Upper lobe of left lung (tissue), 6 donors: ENCODE measurements at regions not wholly inside any gene's neighbourhood (a gene's known extent, or its start where the extent isn't known, plus 50 kb on each side); places are given as distances from the start of the nearest gene placed in this dataset.

ENCODE experiments used
- ATAC-seq, 2 donors: fragments of 200-7000 bp; cut with Tn5 transposase; one replicate each; pipeline ENCODE4 v1.9.1; 2022; ENCODE audit warnings: mild to moderate bottlenecking in 2 of 2, moderate library complexity in 2 of 2; ENCODE audit not compliant: low FRiP score in 2 of 2
- DNase-seq, 2 donors: peaks; one replicate each; pipeline ENCODE4 v3.0.0-alpha.2; 2019 to 2020
- H3K27ac ChIP-seq, 4 donors: fragments of 200-600 bp; sonication (generic); one replicate each; pipeline ENCODE4 v1.5.1; 2016 to 2019
- H3K27me3 ChIP-seq, 4 donors: fragments of 200-600 bp; sonication (generic); one replicate each; pipeline ENCODE4 v1.5.1; 2017 to 2019
- H3K36me3 ChIP-seq, 4 donors: fragments of 200-600 bp; sonication (generic); one replicate each; pipeline ENCODE4 v1.5.1; 2016 to 2019
- H3K4me1 ChIP-seq, 4 donors: fragments of 200-600 bp; sonication (generic); one replicate each; pipeline ENCODE4 v1.5.1; 2018 to 2019
- H3K4me3 ChIP-seq, 4 donors: fragments of 200-600 bp; sonication (generic); one replicate each; pipeline ENCODE4 v1.5.1; 2017 to 2019; ENCODE audit warnings: mild to moderate bottlenecking in 2 of 4, moderate library complexity in 1 of 4
- H3K9me3 ChIP-seq, 4 donors: fragments of 200-600 bp; sonication (generic); one replicate each; pipeline ENCODE4 v1.5.1; 2018 to 2019
- CTCF ChIP-seq, 6 experiments: fragments of 450-650 bp in 4 of 6; fragments of 200-600 bp in 2 of 6; sonication (generic) in 2 of 6; IDR thresholded peaks; one replicate each; pipeline ENCODE4 v1.5.1; 2016 to 2019; ENCODE audit warnings: antibody characterized with exemption in 6 of 6
- EP300 ChIP-seq, 4 donors: sonication (generic); formaldehyde crosslinking; IDR thresholded peaks; one replicate each; pipeline ENCODE4 v1.5.1; 2017; ENCODE audit warnings: antibody characterized with exemption in 4 of 4, control low read depth in 2 of 4
- POLR2A ChIP-seq, 4 donors: fragments of 450-650 bp; IDR thresholded peaks; one replicate each; pipeline ENCODE4 v1.5.1; 2016 to 2017; ENCODE audit warnings: antibody characterized with exemption in 4 of 4, mild to moderate bottlenecking in 2 of 4
- POLR2AphosphoS5 ChIP-seq, 2 donors: sonication (generic); formaldehyde crosslinking; IDR thresholded peaks; one replicate each; pipeline ENCODE4 v1.5.1; 2017; ENCODE audit warnings: antibody characterized with exemption in 2 of 2
- WGBS, 2 donors: methylation state at CpG; one replicate each; pipeline ENCODE4 v1.1.5; 2017 to 2018; 5-methylcytosine and 5-hydroxymethylcytosine counted together
- donor health status: DM: no; HTN: no; CAD: no; lungs with moderate emphysema.
- donor health status: DM: no; HTN: yes; CAD: no; lungs with severe emphysema.

- no peaks in the 10 kb centered on the region for H3K36me3 ChIP-seq
- TF ChIP-seq POLR2A (IDR thresholded peaks at IDR 0.05) = no peak
- no peak for TF ChIP-seq CTCF (IDR thresholded peaks at IDR 0.05)
- DNase-seq (no peak), ATAC-seq (no peak)
- WGBS, 2 donors = 70 to 76% methylated on average over 4 of the region's 4 CpGs
- H3K4me1 ChIP-seq = no peaks in the 10 kb centered on the region
- no peaks in the 10 kb centered on the region for H3K9me3 ChIP-seq
- H3K4me3 ChIP-seq = no peak overlapping the region
- no peak overlapping the region for H3K27ac ChIP-seq
- H3K27me3 ChIP-seq = no peaks in the 10 kb centered on the region
Measured at GRCh38 chr20:41925476-41925875, 307.3 kb upstream of the CHD6 start.

- no peaks in the 10 kb centered on the region for H3K36me3 ChIP-seq
- H3K4me3 ChIP-seq = no peak overlapping the region
- no peaks in the 10 kb centered on the region for H3K27me3 ChIP-seq
- no peaks in the 10 kb centered on the region for H3K9me3 ChIP-seq
- no peak for TF ChIP-seq CTCF (IDR thresholded peaks at IDR 0.05)
- no peak for TF ChIP-seq EP300 (IDR thresholded peaks at IDR 0.05)
- no peak for TF ChIP-seq POLR2AphosphoS5 (IDR thresholded peaks at IDR 0.05)
- TF ChIP-seq POLR2A (IDR thresholded peaks at IDR 0.05) = no peak
- ATAC-seq = no peak
- WGBS, 2 donors = 37 to 45% methylated on average over 1 of the region's 1 CpG
- no peak overlapping the region for H3K27ac ChIP-seq
- H3K4me1 ChIP-seq = no peaks in the 10 kb centered on the region
- no peak for DNase-seq
Measured at GRCh38 chr20:41923624-41924023, 305.4 kb upstream of the CHD6 start.

DNA sequence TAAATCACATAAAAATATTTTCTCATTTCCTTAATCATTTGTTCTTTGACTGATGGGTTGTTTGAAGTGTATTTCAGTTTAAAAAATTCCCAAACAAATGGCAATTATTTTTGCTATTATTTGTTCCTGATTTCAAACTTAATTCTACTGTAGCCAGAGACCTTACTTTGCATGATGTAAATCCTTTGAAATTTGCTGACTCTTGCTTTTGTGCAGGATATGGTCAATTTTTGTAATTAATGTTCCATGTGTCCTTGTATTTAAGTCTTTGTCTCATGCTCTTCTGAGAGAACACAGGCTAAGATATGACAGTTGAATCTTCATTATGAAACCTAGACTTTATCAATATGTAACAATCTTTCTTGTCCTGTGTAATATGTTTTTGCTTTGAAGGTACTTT lies 295.0 kb upstream of the CHD6 start:
- Histone ChIP-seq H3K9me3 (peaks cover 0 to 8% (median 0%) of the 10 kb centered on the region in 4 donors), H3K27me3 (no peaks in the 10 kb centered on the region), H3K36me3 (no peaks in the 10 kb centered on the region), H3K4me3 (no peak overlapping the region), H3K4me1 (no peaks in the 10 kb centered on the region), H3K27ac (no peak overlapping the region)
- TF ChIP-seq EP300 (IDR thresholded peaks at IDR 0.05) (no peak), POLR2A (IDR thresholded peaks at IDR 0.05) (no peak), CTCF (IDR thresholded peaks at IDR 0.05) (no peak)
- ATAC-seq (no peak), DNase-seq (no peak)

- ATAC-seq (no peak), DNase-seq (no peak)
- Histone ChIP-seq H3K9me3 (peaks cover 0 to 8% (median 0%) of the 10 kb centered on the region in 4 donors), H3K36me3 (no peaks in the 10 kb centered on the region), H3K27me3 (no peaks in the 10 kb centered on the region), H3K4me1 (no peaks in the 10 kb centered on the region), H3K4me3 (no peak overlapping the region), H3K27ac (no peak overlapping the region)
- TF ChIP-seq POLR2AphosphoS5 (IDR thresholded peaks at IDR 0.05) = no peak
- TF ChIP-seq EP300 (IDR thresholded peaks at IDR 0.05) = no peak
- no peak for TF ChIP-seq POLR2A (IDR thresholded peaks at IDR 0.05)
- no peak for TF ChIP-seq CTCF (IDR thresholded peaks at IDR 0.05)
- WGBS, 2 donors = 79 to 86% methylated on average over 1 of the region's 1 CpG
Measured at GRCh38 chr20:41910558-41910957, 292.4 kb upstream of the CHD6 start.

GRCh38 chr20:41905199-41905598 lies 287.0 kb upstream of the CHD6 start:
- H3K4me3 ChIP-seq = no peak overlapping the region
- ATAC-seq = no peak
- H3K4me1 ChIP-seq = no peaks in the 10 kb centered on the region
- no peak for DNase-seq
- no peaks in the 10 kb centered on the region for H3K27me3 ChIP-seq
- no peak overlapping the region for H3K27ac ChIP-seq
- H3K36me3 ChIP-seq = no peaks in the 10 kb centered on the region
- peaks cover 0 to under 1% (median 0%) of the 10 kb centered on the region in 4 donors for H3K9me3 ChIP-seq
- WGBS, 2 donors = 52 to 54% methylated on average over 4 of the region's 4 CpGs
- TF ChIP-seq POLR2AphosphoS5 (IDR thresholded peaks at IDR 0.05) (no peak), CTCF (IDR thresholded peaks at IDR 0.05) (no peak), EP300 (IDR thresholded peaks at IDR 0.05) (no peak), POLR2A (IDR thresholded peaks at IDR 0.05) (no peak)
